Adrenal gland (tissue), 9 donors: ENCODE measurements at regions not wholly inside any gene's neighbourhood (a gene's known extent, or its start where the extent isn't known, plus 50 kb on each side); places are given as distances from the start of the nearest gene placed in this dataset.

Experiments used
- DNase-seq, 7 donors: peaks; one replicate each; pipeline ENCODE4 v3.0.0-alpha.2; 2019 to 2020
- H3K27ac ChIP-seq, 5 donors: fragments of 200-600 bp; sonication (generic) in 4 of 5; 1 replicate in 3 of 5; 2 replicates in 2 of 5; pipeline versions ENCODE4 v1.5.1 to v1.8.0; 2016 to 2020; ENCODE audit warnings: mild to moderate bottlenecking in 1 of 5
- H3K27me3 ChIP-seq: fragments of 200-600 bp; 2 replicates; pipeline ENCODE4 v1.8.0; 2021
- H3K36me3 ChIP-seq, 2 donors: fragments of 200-600 bp; replicated peaks in 1 of 2; 1 replicate in 1 of 2; 2 replicates in 1 of 2; pipeline versions ENCODE4 v1.5.1 to v1.8.0; 2018 to 2022
- H3K4me1 ChIP-seq, 2 donors: fragments of 200-600 bp; replicated peaks in 1 of 2; 1 replicate in 1 of 2; 2 replicates in 1 of 2; pipeline versions ENCODE4 v1.5.1 to v1.8.0; 2018 to 2021
- H3K4me3 ChIP-seq, 4 donors: fragments of 200-600 bp; sonication (generic) in 3 of 4; one replicate each; pipeline ENCODE4 v1.5.1; 2016 to 2018
- H3K9me3 ChIP-seq, 3 donors: fragments of 200-600 bp; sonication (generic) in 1 of 3; replicated peaks in 1 of 3; 1 replicate in 2 of 3; 2 replicates in 1 of 3; pipeline versions ENCODE4 v1.5.1 to v1.8.0; 2016 to 2021
- POLR2A ChIP-seq, 2 donors: fragments of 450-650 bp; IDR thresholded peaks; one replicate each; pipeline ENCODE4 v1.6.1; 2017; ENCODE audit warnings: antibody characterized with exemption in 2 of 2, mild to moderate bottlenecking in 2 of 2, moderate library complexity in 1 of 2
- WGBS, 4 donors: extraction: QIAGEN DNeasy Blood & Tissue Kit in 2 of 4; methylation state at CpG; one replicate each; pipeline versions ENCODE4 v1.1.5 to v1.1.7; 2013 to 2017; 5-methylcytosine and 5-hydroxymethylcytosine counted together
- intact Hi-C, 2 donors: fragments of 100-400 bp; cut with DNase I; formaldehyde crosslinking; loops; one replicate each; pipeline versions ENCODE4 v1.14.1 to v1.15.0; 2022 to 2023
- TF ChIP-seq, protein P1 (sequence below), 6 experiments: fragments of 450-650 bp in 4 of 6; fragments of 200-600 bp in 2 of 6; sonication (generic) in 1 of 6; IDR thresholded peaks; 1 replicate in 5 of 6; 2 replicates in 1 of 6; pipeline versions ENCODE4 v1.5.1 to v1.8.0; 2016 to 2021; ENCODE audit warnings: antibody characterized with exemption in 6 of 6, mild to moderate bottlenecking in 2 of 6, moderate library complexity in 1 of 6
- donor health status: healthy with polysubstance abuse.
- donor health status: Bipolar disorder and iron deficiency.
- donor health status: DM: yes; HTN: yes; CAD: no.
- donor health status: DM: no; HTN: no; CAD: no.
- donor health status: DM: no; HTN: no; CAD: no.

DNA sequence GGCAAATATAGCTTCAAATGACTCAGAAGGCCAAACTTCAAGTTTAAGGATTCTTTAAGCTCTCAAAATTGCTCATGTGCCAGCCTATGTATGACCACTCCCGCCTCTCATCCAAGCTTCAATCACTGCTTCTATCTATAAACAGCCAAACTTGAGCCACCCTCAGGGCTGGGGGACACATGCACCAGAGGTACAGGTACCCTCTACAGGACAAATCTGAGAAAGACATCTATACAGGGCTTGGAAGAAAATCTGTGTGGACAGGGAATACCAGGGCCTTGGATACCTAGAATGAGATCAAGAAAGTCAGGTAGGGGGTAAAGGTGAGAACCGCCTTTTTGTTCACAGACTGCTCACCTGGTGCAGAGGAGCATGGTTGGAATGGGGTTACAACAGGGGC lies 217.9 kb downstream of the ATPSCKMT start:
- Histone ChIP-seq H3K9me3 (no peaks in the 10 kb centered on the region), H3K4me1 (no peaks in the 10 kb centered on the region)
- intact Hi-C loops = no loop called here

DNA sequence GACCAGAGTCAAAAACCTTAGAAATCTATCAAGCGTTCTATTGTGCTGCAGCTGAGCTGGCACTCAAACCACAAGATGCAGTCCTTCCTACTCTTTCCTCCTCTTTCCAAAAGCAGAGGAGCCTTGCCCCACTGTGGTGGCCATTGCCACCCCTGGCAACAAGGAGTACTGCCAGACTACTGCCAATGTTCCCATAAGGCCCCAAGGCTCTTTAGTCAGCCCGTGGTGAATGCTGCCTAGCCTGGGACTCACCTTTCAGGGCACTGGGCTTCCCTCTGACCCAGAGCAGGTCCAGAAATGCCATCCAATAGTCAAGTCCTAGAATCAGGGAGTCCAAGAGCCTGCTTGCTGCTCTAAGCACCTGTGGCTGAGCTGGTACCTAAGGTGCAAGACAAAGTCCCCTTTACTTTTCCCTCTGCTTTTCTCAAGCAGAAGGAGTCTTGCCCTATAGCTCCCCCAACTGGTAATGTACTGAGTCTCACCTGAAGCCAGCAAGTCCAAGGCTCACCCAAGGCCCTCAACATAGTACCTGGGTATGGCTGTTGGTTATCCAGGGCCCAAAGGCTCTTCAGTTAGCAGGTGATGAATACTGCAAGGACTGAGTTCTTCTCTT lies 219.4 kb downstream of the ATPSCKMT start:
- no peak for DNase-seq
- Histone ChIP-seq H3K27ac (no peak overlapping the region), H3K36me3 (no peaks in the 10 kb centered on the region), H3K4me3 (no peak overlapping the region), H3K4me1 (no peaks in the 10 kb centered on the region), H3K9me3 (no peaks in the 10 kb centered on the region), H3K27me3 (no peaks in the 10 kb centered on the region)
- TF ChIP-seq, protein P1, sequence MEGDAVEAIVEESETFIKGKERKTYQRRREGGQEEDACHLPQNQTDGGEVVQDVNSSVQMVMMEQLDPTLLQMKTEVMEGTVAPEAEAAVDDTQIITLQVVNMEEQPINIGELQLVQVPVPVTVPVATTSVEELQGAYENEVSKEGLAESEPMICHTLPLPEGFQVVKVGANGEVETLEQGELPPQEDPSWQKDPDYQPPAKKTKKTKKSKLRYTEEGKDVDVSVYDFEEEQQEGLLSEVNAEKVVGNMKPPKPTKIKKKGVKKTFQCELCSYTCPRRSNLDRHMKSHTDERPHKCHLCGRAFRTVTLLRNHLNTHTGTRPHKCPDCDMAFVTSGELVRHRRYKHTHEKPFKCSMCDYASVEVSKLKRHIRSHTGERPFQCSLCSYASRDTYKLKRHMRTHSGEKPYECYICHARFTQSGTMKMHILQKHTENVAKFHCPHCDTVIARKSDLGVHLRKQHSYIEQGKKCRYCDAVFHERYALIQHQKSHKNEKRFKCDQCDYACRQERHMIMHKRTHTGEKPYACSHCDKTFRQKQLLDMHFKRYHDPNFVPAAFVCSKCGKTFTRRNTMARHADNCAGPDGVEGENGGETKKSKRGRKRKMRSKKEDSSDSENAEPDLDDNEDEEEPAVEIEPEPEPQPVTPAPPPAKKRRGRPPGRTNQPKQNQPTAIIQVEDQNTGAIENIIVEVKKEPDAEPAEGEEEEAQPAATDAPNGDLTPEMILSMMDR (IDR thresholded peaks at IDR 0.05) = no peak
- no peak for TF ChIP-seq POLR2A (IDR thresholded peaks at IDR 0.05)
- intact Hi-C loops = no loop called here
- WGBS, 4 donors = 88 to 93% (median 89%) methylated on average over 2 of the region's 2 CpGs; no CpG with 5 or more reads in 1 of the 4 donors

More for the DNA sequence above, 217.9 kb downstream of the ATPSCKMT start:
- Histone ChIP-seq H3K36me3 (no peaks in the 10 kb centered on the region), H3K4me3 (no peak overlapping the region), H3K27ac (no peak overlapping the region), H3K27me3 (no peaks in the 10 kb centered on the region)
- TF ChIP-seq POLR2A (IDR thresholded peaks at IDR 0.05) = no peak
- TF ChIP-seq, protein P1 (IDR thresholded peaks at IDR 0.05) = no peak
- no peak for DNase-seq
- WGBS, 4 donors = 80 to 97% (median 90%) methylated on average over 2 of the region's 2 CpGs

DNA sequence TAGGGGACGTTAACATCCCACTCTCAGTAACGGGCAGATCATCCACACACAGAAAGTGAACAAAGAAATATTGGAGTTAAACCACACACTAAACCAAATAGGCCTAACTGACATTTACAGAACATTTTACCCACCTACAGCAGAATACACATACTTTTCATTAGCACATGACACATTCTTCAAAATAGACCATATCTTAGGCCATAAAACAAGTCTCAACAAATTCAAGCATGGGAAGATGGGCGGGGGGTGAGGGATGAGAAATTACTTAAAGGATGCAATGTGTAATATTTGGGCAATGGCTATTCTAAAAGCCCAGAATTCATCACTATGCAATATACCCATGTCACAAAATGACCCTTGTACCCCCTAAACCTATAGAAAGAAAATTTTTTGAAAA lies 226.2 kb downstream of the ATPSCKMT start:
- Histone ChIP-seq H3K27ac (no peak overlapping the region), H3K4me3 (no peak overlapping the region), H3K36me3 (no peaks in the 10 kb centered on the region), H3K4me1 (no peaks in the 10 kb centered on the region), H3K27me3 (no peaks in the 10 kb centered on the region), H3K9me3 (no peaks in the 10 kb centered on the region)
- TF ChIP-seq POLR2A (IDR thresholded peaks at IDR 0.05) = no peak
- TF ChIP-seq, protein P1 (IDR thresholded peaks at IDR 0.05) = no peak
- WGBS, 4 donors = 81 to 94% (median 89%) methylated on average over 3 of the region's 3 CpGs
- DNase-seq = no peak
- intact Hi-C loops = no loop called here

DNA sequence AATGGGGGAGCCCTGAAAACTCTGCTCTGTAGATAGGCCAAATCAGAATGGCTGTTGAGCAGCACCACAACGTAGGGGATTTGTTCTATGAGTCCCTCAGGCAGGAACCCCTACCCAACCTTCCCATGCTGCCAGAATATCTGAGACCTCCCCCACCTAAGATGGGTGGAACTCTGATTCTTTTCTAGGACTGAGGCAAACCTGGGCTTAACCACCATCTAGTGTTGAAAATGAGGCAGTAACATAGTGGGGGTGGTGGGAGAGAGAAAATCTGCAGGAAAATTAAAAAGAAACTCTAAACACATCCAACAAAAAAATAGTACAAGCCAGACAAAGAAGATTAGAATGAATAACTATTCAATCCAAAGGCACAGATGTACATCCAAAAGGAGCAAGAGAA lies 228.4 kb downstream of the ATPSCKMT start:
- no peak overlapping the region for H3K27ac ChIP-seq
- no peaks in the 10 kb centered on the region for H3K9me3 ChIP-seq
- H3K4me3 ChIP-seq = no peak overlapping the region
- intact Hi-C loops = no loop called here
- no peak for DNase-seq
- TF ChIP-seq POLR2A (IDR thresholded peaks at IDR 0.05) = no peak
- H3K4me1 ChIP-seq = no peaks in the 10 kb centered on the region
- no peaks in the 10 kb centered on the region for H3K27me3 ChIP-seq
- H3K36me3 ChIP-seq = no peaks in the 10 kb centered on the region
- WGBS, 4 donors = 40 to 83% (median 65%) methylated on average over 1 of the region's 1 CpG

DNA sequence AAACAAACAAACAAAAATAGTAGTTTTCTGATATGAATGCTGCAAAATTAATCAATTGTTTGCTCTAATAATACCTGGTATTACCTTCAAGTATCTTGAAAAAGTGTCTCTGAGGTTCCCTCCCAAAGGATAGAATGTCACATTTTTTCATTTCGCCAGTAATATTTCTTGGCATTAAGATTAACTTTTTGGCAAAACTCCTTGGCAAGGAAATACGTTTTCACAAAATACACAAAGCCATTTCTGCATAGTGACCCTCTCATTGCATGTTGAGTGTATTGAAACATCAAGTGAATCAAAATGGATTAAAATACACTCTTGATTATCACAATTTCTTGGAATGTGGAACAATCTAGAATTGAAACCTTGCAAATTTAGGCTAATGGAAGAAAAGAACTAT lies 230.5 kb downstream of the ATPSCKMT start:
- Histone ChIP-seq H3K36me3 (no peaks in the 10 kb centered on the region), H3K27me3 (no peaks in the 10 kb centered on the region), H3K4me1 (no peaks in the 10 kb centered on the region), H3K9me3 (no peaks in the 10 kb centered on the region), H3K27ac (no peak overlapping the region), H3K4me3 (no peak overlapping the region)
- TF ChIP-seq, protein P1 (IDR thresholded peaks at IDR 0.05) = no peak
- no peak for TF ChIP-seq POLR2A (IDR thresholded peaks at IDR 0.05)
- intact Hi-C loops = no loop called here
- no peak for DNase-seq
- WGBS, 4 donors = 23 to 30% (median 28%) methylated on average over 2 of the region's 2 CpGs
